Globus pallidus (tissue), 1 donor: ENCODE measurements at regions not wholly inside any gene's neighbourhood (a gene's known extent, or its start where the extent isn't known, plus 50 kb on each side); places are given as distances from the start of the nearest gene placed in this dataset.
"Not testable (repeated sequence)": the region's sequence is repeated elsewhere in the genome, so short reads cannot be mapped to it uniquely, and the experiment has no call there.

Source experiments
- DNase-seq: peaks from one replicate; pipeline ENCODE4 v3.0.0-alpha.2; 2015; ENCODE audit warnings: low spot score

- no peak for DNase-seq
Observed at GRCh38 chr6:156601152-156602065, 175.8 kb upstream of the ARID1B start.

- no peak for DNase-seq
Observed at GRCh38 chr6:156600678-156601077, 176.5 kb upstream of the ARID1B start.

- no peak for DNase-seq
Observed at GRCh38 chr6:156599978-156600590, 177.1 kb upstream of the ARID1B start.

GRCh38 chr6:156599366-156599765 is 177.8 kb upstream of the ARID1B start:
- DNase-seq = no peak

- DNase-seq = no peak
Observed at GRCh38 chr6:156598855-156599180, 178.4 kb upstream of the ARID1B start.

- no peak for DNase-seq
Observed at GRCh38 chr6:156598071-156598854, 178.9 kb upstream of the ARID1B start.

GRCh38 chr6:156597095-156597494 is 180.1 kb upstream of the ARID1B start:
- DNase-seq = no peak

GRCh38 chr6:156595476-156595875 is 181.7 kb upstream of the ARID1B start:
- no peak for DNase-seq

- DNase-seq = no peak
Observed at GRCh38 chr6:156593893-156594292, 183.3 kb upstream of the ARID1B start.

GRCh38 chr6:156593127-156593526 is 184.1 kb upstream of the ARID1B start:
- no peak for DNase-seq

GRCh38 chr6:156590482-156590881 is 186.7 kb upstream of the ARID1B start:
- DNase-seq = no peak

GRCh38 chr6:156589281-156589680 is 187.9 kb upstream of the ARID1B start:
- no peak for DNase-seq

- no peak for DNase-seq
Observed at GRCh38 chr6:156587751-156588301, 189.4 kb upstream of the ARID1B start.

GRCh38 chr6:156587071-156587470 is 190.1 kb upstream of the ARID1B start:
- DNase-seq = no peak

GRCh38 chr6:156585859-156586258 is 191.3 kb upstream of the ARID1B start:
- DNase-seq = no peak

- DNase-seq = not testable (repeated sequence)
Observed at GRCh38 chr6:156584121-156584520, 193.1 kb upstream of the ARID1B start.

- DNase-seq = no peak
Observed at GRCh38 chr6:156583083-156583482, 194.1 kb upstream of the ARID1B start.

- no peak for DNase-seq
Observed at GRCh38 chr6:156582509-156582992, 194.6 kb upstream of the ARID1B start.

- no peak for DNase-seq
Observed at GRCh38 chr6:156579564-156579963, 197.6 kb upstream of the ARID1B start.

GRCh38 chr6:156577749-156578148 is 199.4 kb upstream of the ARID1B start:
- no peak for DNase-seq

- DNase-seq = no peak
Observed at GRCh38 chr6:156575361-156575760, 201.8 kb upstream of the ARID1B start.

GRCh38 chr6:156564807-156565149 is 212.4 kb upstream of the ARID1B start:
- no peak for DNase-seq
